ENCODE measurements at regions not wholly inside any gene's neighbourhood (a gene's known extent, or its start where the extent isn't known, plus 50 kb on each side); places are given as distances from the start of the nearest gene placed in this dataset.

GRCh38 chr13:90135558-90135957 lies 1211.9 kb upstream of the MIR17HG start:
- TF ChIP-seq, protein P1, sequence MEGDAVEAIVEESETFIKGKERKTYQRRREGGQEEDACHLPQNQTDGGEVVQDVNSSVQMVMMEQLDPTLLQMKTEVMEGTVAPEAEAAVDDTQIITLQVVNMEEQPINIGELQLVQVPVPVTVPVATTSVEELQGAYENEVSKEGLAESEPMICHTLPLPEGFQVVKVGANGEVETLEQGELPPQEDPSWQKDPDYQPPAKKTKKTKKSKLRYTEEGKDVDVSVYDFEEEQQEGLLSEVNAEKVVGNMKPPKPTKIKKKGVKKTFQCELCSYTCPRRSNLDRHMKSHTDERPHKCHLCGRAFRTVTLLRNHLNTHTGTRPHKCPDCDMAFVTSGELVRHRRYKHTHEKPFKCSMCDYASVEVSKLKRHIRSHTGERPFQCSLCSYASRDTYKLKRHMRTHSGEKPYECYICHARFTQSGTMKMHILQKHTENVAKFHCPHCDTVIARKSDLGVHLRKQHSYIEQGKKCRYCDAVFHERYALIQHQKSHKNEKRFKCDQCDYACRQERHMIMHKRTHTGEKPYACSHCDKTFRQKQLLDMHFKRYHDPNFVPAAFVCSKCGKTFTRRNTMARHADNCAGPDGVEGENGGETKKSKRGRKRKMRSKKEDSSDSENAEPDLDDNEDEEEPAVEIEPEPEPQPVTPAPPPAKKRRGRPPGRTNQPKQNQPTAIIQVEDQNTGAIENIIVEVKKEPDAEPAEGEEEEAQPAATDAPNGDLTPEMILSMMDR (IDR thresholded peaks at IDR 0.05): no peak
- no peak for TF ChIP-seq EP300 (IDR thresholded peaks at IDR 0.05)
- TF ChIP-seq POLR2A (IDR thresholded peaks at IDR 0.05): no peak

Measured in ovary (tissue), 3 donors.